ENCODE measurements at regions not wholly inside any gene's neighbourhood (a gene's known extent, or its start where the extent isn't known, plus 50 kb on each side); places are given as distances from the start of the nearest gene placed in this dataset.

GRCh38 chr15:31230630-31231485, 95.8 kb upstream of the KLF13 start:
- TF ChIP-seq CTCF (IDR thresholded peaks at IDR 0.05; ENCODE audit: low read depth, low read length) = no peak
- no peak for DNase-seq (ENCODE audit: low read depth in 2 of 2)
- H3K4me3 ChIP-seq (replicated peaks in 1 of 2; ENCODE audit: low read depth in 2 of 2, low read length in 2 of 2) = no peak overlapping the region

- DNase-seq (ENCODE audit: low read depth in 2 of 2) = no peak
- H3K4me3 ChIP-seq (replicated peaks in 1 of 2; ENCODE audit: low read depth in 2 of 2, low read length in 2 of 2) = no peak overlapping the region
- TF ChIP-seq CTCF (IDR thresholded peaks at IDR 0.05; ENCODE audit: low read depth, low read length) = no peak
Observed at GRCh38 chr15:31234815-31235214, 91.8 kb upstream of the KLF13 start.

- TF ChIP-seq CTCF (IDR thresholded peaks at IDR 0.05; ENCODE audit: low read depth, low read length) = no peak
- no peak overlapping the region for H3K4me3 ChIP-seq (replicated peaks in 1 of 2; ENCODE audit: low read depth in 2 of 2, low read length in 2 of 2)
- DNase-seq (ENCODE audit: low read depth in 2 of 2) = peak; percentile 37 to 78
Observed at GRCh38 chr15:31235311-31236183, 91.1 kb upstream of the KLF13 start.

GRCh38 chr15:31236184-31237042, 90.2 kb upstream of the KLF13 start:
- DNase-seq (ENCODE audit: low read depth in 2 of 2) = peak; percentile 96 to 98
- peak overlapping the region in 1 of 2 donors; percentile 11 for H3K4me3 ChIP-seq (replicated peaks in 1 of 2; ENCODE audit: low read depth in 2 of 2, low read length in 2 of 2)
- no peak for TF ChIP-seq CTCF (IDR thresholded peaks at IDR 0.05; ENCODE audit: low read depth, low read length)

GRCh38 chr15:31237043-31237324, 89.7 kb upstream of the KLF13 start:
- H3K4me3 ChIP-seq (replicated peaks in 1 of 2; ENCODE audit: low read depth in 2 of 2, low read length in 2 of 2) = no peak overlapping the region
- TF ChIP-seq CTCF (IDR thresholded peaks at IDR 0.05; ENCODE audit: low read depth, low read length) = no peak
- no peak for DNase-seq (ENCODE audit: low read depth in 2 of 2)

- no peak for TF ChIP-seq CTCF (IDR thresholded peaks at IDR 0.05; ENCODE audit: low read depth, low read length)
- no peak for DNase-seq (ENCODE audit: low read depth in 2 of 2)
- H3K4me3 ChIP-seq (replicated peaks in 1 of 2; ENCODE audit: low read depth in 2 of 2, low read length in 2 of 2) = no peak overlapping the region
Observed at GRCh38 chr15:31238906-31239305, 87.7 kb upstream of the KLF13 start.

Measured in cardiac fibroblast (primary cell).